ENCODE measurements at regions not wholly inside any gene's neighbourhood (a gene's known extent, or its start where the extent isn't known, plus 50 kb on each side); places are given as distances from the start of the nearest gene placed in this dataset.

GRCh38 chr2:240366901-240367300 lies 68.6 kb upstream of the GPC1 start:
- TF ChIP-seq CTCF (IDR thresholded peaks at IDR 0.05; ENCODE audit: borderline replicate concordance, extremely low read depth, low read length, poor library complexity, severe bottlenecking) (no peak), EZH2 (IDR thresholded peaks at IDR 0.05; ENCODE audit: borderline replicate concordance, low read depth, low read length, severe bottlenecking) (no peak)
